ENCODE measurements at regions not wholly inside any gene's neighbourhood (a gene's known extent, or its start where the extent isn't known, plus 50 kb on each side); places are given as distances from the start of the nearest gene placed in this dataset.

GRCh38 chr9:13732290-13732689, 452.8 kb upstream of the MPDZ start (continued):
- TF ChIP-seq SREBF2 (IDR thresholded peaks at IDR 0.05; ENCODE audit: low read length): no peak

GRCh38 chr9:13731637-13732036, 452.1 kb upstream of the MPDZ start:
- Histone ChIP-seq H3K79me2 (ENCODE audit: control insufficient read depth, insufficient read depth, low read length) (no peaks in the 10 kb centered on the region), H3K27ac (ENCODE audit: control insufficient read depth, insufficient read depth) (no peak overlapping the region), H3K27me3 (replicated peaks in 1 of 2; ENCODE audit: control insufficient read depth in 2 of 2, insufficient read depth in 2 of 2, low read length in 1 of 2) (no peaks in the 10 kb centered on the region), H3K9me3 (replicated peaks; ENCODE audit: control insufficient read depth, insufficient read depth, low read length) (no peaks in the 10 kb centered on the region), H3K4me3 (no peak overlapping the region), H3K9ac (ENCODE audit: control insufficient read depth, insufficient read depth, low read length) (no peak overlapping the region), H3K4me2 (ENCODE audit: control insufficient read depth, insufficient read depth) (no peak overlapping the region), H3K4me1 (ENCODE audit: control insufficient read depth, insufficient read depth, low read length) (no peaks in the 10 kb centered on the region), H2AFZ (ENCODE audit: control insufficient read depth, low read depth, low read length) (no peak overlapping the region), H4K20me1 (ENCODE audit: control insufficient read depth, insufficient read depth) (no peaks in the 10 kb centered on the region), H3K36me3 (ENCODE audit: control insufficient read depth in 2 of 2, insufficient read depth in 2 of 2, low read length in 1 of 2) (no peaks in the 10 kb centered on the region)
- POLR2A ChIA-PET: no interaction called here
- intact Hi-C loops (cut with micrococcal nuclease; ENCODE audit: unreplicated experiment) (no loop called here), in situ Hi-C loops (cut with MboI) (no loop called here)
- FAIRE-seq: no peak
- DNase-seq (ENCODE audit: low read depth, low spot score): no peak
- 5% methylated on average over 2 of the region's 2 CpGs for WGBS (ENCODE audit: insufficient coverage, insufficient replicate concordance, low lambda C conversion rate, missing lambda C conversion rate)
- SMC1A ChIA-PET (ENCODE audit: uncharacterized antibody, unreplicated experiment): no interaction called here
- BruUV-seq (replicated peaks): no TSS peak
- no peak for ATAC-seq
- RAD21 ChIA-PET (ENCODE audit: unreplicated experiment): no interaction called here
- CTCF ChIA-PET: no interaction called here
- TF ChIP-seq KAT2A (conservative IDR thresholded peaks at IDR 0.05; ENCODE audit: control insufficient read depth, low read depth, low read length): no peak
- no peak for TF ChIP-seq TCF7 (IDR thresholded peaks at IDR 0.05; ENCODE audit: borderline replicate concordance)
- TF ChIP-seq GABPA (IDR thresholded peaks at IDR 0.05; ENCODE audit: low read depth): no peak
- TF ChIP-seq NKRF (conservative IDR thresholded peaks at IDR 0.05): no peak
- TF ChIP-seq PAX8 (IDR thresholded peaks at IDR 0.05): no peak
- TF ChIP-seq TARDBP (IDR thresholded peaks at IDR 0.05; ENCODE audit: borderline replicate concordance): no peak
- no peak for TF ChIP-seq ZNF274 (IDR thresholded peaks at IDR 0.05; ENCODE audit: insufficient read depth, insufficient read length)
- no peak for TF ChIP-seq SMC3 (IDR thresholded peaks at IDR 0.05; ENCODE audit: borderline replicate concordance, low read length)
- TF ChIP-seq IRF5 (IDR thresholded peaks at IDR 0.05; ENCODE audit: borderline replicate concordance): no peak
- no peak for TF ChIP-seq MTA2 (IDR thresholded peaks at IDR 0.05; ENCODE audit: low read depth)
- no peak for TF ChIP-seq NFYA (IDR thresholded peaks at IDR 0.05; ENCODE audit: borderline replicate concordance, low read depth, low read length)
- no peak for TF ChIP-seq CHD4 (IDR thresholded peaks at IDR 0.05)
- TF ChIP-seq BCL3 (IDR thresholded peaks at IDR 0.05; ENCODE audit: borderline replicate concordance, insufficient read depth, low read depth, low read length, poor library complexity, severe bottlenecking): no peak
- TF ChIP-seq ZBTB11 (CRISPR knock-in tag; IDR thresholded peaks at IDR 0.05): no peak
